Suprapubic skin (tissue), 4 donors: ENCODE measurements at regions not wholly inside any gene's neighbourhood (a gene's known extent, or its start where the extent isn't known, plus 50 kb on each side); places are given as distances from the start of the nearest gene placed in this dataset.
"Not testable (repeated sequence)": the region's sequence is repeated elsewhere in the genome, so short reads cannot be mapped to it uniquely, and the experiment has no call there.

Source experiments
- DNase-seq, 2 donors: peaks; one replicate each; pipeline ENCODE4 v3.0.0-alpha.2; 2019; ENCODE audit warnings: low spot score in 2 of 2
- H3K27ac ChIP-seq: fragments of 200-600 bp; sonication (generic); one replicate; pipeline ENCODE4 v1.5.1; 2019
- H3K27me3 ChIP-seq: fragments of 200-600 bp; sonication (generic); one replicate; pipeline ENCODE4 v1.5.1; 2019
- H3K36me3 ChIP-seq: fragments of 200-600 bp; sonication (generic); one replicate; pipeline ENCODE4 v1.5.1; 2019
- H3K4me1 ChIP-seq: fragments of 200-600 bp; sonication (generic); one replicate; pipeline ENCODE4 v1.5.1; 2019
- H3K4me3 ChIP-seq: fragments of 200-600 bp; sonication (generic); one replicate; pipeline ENCODE4 v1.5.1; 2019; ENCODE audit warnings: mild to moderate bottlenecking
- H3K9me3 ChIP-seq: fragments of 200-600 bp; sonication (generic); one replicate; pipeline ENCODE4 v1.5.1; 2019
- EP300 ChIP-seq: sonication (generic); formaldehyde crosslinking; IDR thresholded peaks from one replicate; pipeline ENCODE4 v1.6.1; 2017; ENCODE audit warnings: antibody characterized with exemption
- POLR2A ChIP-seq, 2 donors: fragments of 450-650 bp; IDR thresholded peaks; one replicate each; pipeline ENCODE4 v1.6.1; 2017; ENCODE audit warnings: antibody characterized with exemption in 2 of 2, mild to moderate bottlenecking in 2 of 2, moderate library complexity in 2 of 2
- POLR2AphosphoS5 ChIP-seq, 3 donors: sonication (generic); formaldehyde crosslinking; IDR thresholded peaks; one replicate each; pipeline ENCODE4 v1.6.1; 2017; ENCODE audit warnings: antibody characterized with exemption in 3 of 3
- WGBS: methylation state at CpG from one replicate; pipeline ENCODE4 v1.1.5; 2018; 5-methylcytosine and 5-hydroxymethylcytosine counted together
- TF ChIP-seq, protein P1 (sequence below), 2 donors: fragments of 200-600 bp in 1 of 2; fragments of 450-650 bp in 1 of 2; sonication (generic) in 1 of 2; IDR thresholded peaks; one replicate each; pipeline ENCODE4 v1.5.1; 2016 to 2019; ENCODE audit warnings: antibody characterized with exemption in 2 of 2, mild to moderate bottlenecking in 1 of 2, moderate library complexity in 1 of 2

DNA sequence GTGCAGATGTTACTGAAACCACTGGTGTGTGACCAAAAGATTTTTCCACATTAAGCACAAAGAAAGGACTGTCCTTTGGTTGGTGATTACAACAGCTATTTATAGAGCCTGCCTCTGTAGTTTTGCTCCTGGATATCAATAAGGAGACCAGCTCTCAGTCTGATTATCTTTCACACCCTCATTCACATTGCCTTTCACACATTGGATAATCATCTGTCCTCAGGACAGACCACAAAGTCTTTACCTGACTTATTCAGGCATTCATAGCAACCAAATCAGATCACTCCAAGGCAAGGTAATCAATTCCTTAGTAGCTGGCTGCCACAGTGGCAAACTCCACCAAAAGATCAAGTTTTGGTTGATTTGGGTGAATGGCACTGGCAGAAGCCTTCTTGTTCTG is 59.6 kb upstream of the CPSF6 start:
- Histone ChIP-seq H3K9me3 (no peaks in the 10 kb centered on the region), H3K4me1 (no peaks in the 10 kb centered on the region), H3K27me3 (no peaks in the 10 kb centered on the region), H3K27ac (no peak overlapping the region), H3K36me3 (no peaks in the 10 kb centered on the region), H3K4me3 (no peak overlapping the region)
- TF ChIP-seq POLR2A (IDR thresholded peaks at IDR 0.05), result no peak
- TF ChIP-seq EP300, result no peak
- no peak for TF ChIP-seq POLR2AphosphoS5 (IDR thresholded peaks at IDR 0.05)
- TF ChIP-seq, protein P1, sequence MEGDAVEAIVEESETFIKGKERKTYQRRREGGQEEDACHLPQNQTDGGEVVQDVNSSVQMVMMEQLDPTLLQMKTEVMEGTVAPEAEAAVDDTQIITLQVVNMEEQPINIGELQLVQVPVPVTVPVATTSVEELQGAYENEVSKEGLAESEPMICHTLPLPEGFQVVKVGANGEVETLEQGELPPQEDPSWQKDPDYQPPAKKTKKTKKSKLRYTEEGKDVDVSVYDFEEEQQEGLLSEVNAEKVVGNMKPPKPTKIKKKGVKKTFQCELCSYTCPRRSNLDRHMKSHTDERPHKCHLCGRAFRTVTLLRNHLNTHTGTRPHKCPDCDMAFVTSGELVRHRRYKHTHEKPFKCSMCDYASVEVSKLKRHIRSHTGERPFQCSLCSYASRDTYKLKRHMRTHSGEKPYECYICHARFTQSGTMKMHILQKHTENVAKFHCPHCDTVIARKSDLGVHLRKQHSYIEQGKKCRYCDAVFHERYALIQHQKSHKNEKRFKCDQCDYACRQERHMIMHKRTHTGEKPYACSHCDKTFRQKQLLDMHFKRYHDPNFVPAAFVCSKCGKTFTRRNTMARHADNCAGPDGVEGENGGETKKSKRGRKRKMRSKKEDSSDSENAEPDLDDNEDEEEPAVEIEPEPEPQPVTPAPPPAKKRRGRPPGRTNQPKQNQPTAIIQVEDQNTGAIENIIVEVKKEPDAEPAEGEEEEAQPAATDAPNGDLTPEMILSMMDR (IDR thresholded peaks at IDR 0.05), result no peak
- DNase-seq, result no peak

DNA sequence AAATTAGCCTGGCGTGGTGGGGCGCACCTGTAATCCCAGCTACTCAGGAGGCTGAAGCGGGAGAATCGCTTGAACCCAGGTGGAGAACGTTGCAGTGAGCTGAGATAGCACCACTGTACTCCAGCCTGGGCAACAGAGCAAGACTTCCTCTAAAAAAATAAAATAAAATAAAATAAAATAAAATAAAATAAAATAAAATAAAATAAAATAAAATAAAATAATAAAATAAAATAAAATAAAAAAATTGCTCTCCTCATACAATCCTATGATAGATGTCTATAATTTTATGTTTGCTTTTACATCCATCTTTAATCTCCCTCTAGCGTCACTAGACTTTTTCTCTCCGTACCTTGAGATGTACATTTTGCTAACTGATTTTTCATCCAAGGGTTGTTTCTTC is 51.8 kb upstream of the CPSF6 start:
- not testable (repeated sequence) for H3K4me3 ChIP-seq, H3K9me3 ChIP-seq, DNase-seq, H3K27ac ChIP-seq, H3K36me3 ChIP-seq, H3K27me3 ChIP-seq, H3K4me1 ChIP-seq
- WGBS, result 61% methylated on average over 7 of the region's 7 CpGs

DNA sequence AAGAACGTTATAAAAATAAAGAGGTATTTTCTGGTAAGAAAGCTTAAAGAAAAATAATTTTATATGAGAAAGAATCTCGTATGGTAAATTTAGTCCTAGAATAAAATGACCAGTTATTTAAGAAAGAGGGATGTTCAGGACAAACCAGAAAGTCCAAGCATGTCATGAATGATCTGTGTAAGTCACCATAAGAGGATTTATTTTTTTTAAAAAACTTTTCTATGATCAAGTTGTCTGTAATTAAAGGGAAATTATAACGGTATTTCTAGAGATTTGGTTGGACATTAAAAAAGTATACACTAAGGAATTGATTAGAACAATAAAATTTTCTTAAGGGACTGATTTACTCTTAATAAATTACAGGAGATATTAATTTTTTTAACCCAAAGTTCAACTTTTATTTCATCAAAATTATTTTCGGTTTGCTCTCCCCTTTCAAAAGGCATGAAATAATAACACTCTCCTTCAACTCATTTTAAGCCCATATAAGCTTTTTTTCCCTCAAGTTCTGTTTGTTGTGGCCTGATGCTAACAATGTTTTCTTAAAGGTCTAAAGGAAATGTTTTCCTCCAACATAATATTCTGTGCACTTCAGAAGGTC is 49.9 kb upstream of the CPSF6 start:
- WGBS, result 46% methylated on average over 4 of the region's 4 CpGs
- Histone ChIP-seq H3K27me3 (no peaks in the 10 kb centered on the region), H3K4me3 (no peak overlapping the region), H3K9me3 (no peaks in the 10 kb centered on the region), H3K27ac (no peak overlapping the region), H3K36me3 (no peaks in the 10 kb centered on the region), H3K4me1 (no peaks in the 10 kb centered on the region)
- no peak for DNase-seq
- TF ChIP-seq POLR2AphosphoS5 (IDR thresholded peaks at IDR 0.05) (no peak), EP300 (no peak), POLR2A (IDR thresholded peaks at IDR 0.05) (no peak)
- TF ChIP-seq, protein P1 (IDR thresholded peaks at IDR 0.05), result no peak
